ENCODE measurements at regions not wholly inside any gene's neighbourhood (a gene's known extent, or its start where the extent isn't known, plus 50 kb on each side); places are given as distances from the start of the nearest gene placed in this dataset.

DNA sequence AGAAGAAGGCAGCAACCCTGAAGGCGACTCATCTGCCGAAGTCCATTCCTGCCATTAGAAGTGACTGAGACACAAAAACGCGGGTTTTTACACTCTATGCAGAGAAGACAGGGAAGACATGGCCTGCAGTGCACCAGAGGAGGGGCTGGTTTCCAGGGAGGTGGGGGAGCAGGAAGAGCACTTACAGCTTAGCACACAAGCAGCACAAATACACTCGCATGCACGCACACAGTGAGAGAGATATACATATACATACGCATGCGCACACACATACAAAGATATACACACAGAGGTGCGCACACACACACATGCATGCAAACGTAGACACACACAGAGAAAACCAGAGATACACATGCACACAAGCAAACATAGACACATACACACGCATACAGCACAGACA is 210.9 kb upstream of the CSF3R start:
- H3K36me3 Mint-ChIP-seq: no peaks in the 10 kb centered on the region
- H3K27ac Mint-ChIP-seq: no peak overlapping the region
- DNase-seq (ENCODE audit: low spot score in 2 of 2, unreplicated experiment in 2 of 2): no peak
- H3K9me3 Mint-ChIP-seq: no peaks in the 10 kb centered on the region
- TF ChIP-seq, protein P1, sequence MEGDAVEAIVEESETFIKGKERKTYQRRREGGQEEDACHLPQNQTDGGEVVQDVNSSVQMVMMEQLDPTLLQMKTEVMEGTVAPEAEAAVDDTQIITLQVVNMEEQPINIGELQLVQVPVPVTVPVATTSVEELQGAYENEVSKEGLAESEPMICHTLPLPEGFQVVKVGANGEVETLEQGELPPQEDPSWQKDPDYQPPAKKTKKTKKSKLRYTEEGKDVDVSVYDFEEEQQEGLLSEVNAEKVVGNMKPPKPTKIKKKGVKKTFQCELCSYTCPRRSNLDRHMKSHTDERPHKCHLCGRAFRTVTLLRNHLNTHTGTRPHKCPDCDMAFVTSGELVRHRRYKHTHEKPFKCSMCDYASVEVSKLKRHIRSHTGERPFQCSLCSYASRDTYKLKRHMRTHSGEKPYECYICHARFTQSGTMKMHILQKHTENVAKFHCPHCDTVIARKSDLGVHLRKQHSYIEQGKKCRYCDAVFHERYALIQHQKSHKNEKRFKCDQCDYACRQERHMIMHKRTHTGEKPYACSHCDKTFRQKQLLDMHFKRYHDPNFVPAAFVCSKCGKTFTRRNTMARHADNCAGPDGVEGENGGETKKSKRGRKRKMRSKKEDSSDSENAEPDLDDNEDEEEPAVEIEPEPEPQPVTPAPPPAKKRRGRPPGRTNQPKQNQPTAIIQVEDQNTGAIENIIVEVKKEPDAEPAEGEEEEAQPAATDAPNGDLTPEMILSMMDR (IDR thresholded peaks at IDR 0.05; ENCODE audit: unreplicated experiment): no peak
- H3K4me3 Mint-ChIP-seq: no peak overlapping the region
- no peaks in the 10 kb centered on the region for H3K4me1 Mint-ChIP-seq
- H3K27me3 Mint-ChIP-seq (ENCODE audit: low read depth): peaks cover 40% of the 10 kb centered on the region

DNA sequence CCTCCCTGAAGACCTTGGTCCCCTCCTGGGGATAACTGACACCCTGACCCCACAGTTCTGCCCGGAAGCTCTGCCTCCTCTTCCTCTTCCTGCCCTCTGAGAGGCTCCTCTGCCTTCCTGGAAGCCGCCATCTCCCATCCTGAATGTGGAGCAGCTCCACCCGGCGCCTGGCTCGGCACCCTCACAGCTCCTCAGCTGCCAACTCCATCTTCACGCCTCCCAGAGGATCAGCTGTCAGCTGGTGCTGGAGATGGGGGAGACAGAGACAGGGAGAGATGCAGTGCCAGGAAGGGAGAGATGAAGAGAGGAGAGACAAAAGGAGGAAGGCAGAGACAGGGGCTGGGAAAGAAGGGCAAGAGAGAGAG is 210.4 kb upstream of the CSF3R start:
- H3K27me3 Mint-ChIP-seq (ENCODE audit: low read depth): peaks cover 35% of the 10 kb centered on the region
- H3K4me1 Mint-ChIP-seq: no peaks in the 10 kb centered on the region
- no peaks in the 10 kb centered on the region for H3K36me3 Mint-ChIP-seq
- H3K9me3 Mint-ChIP-seq: no peaks in the 10 kb centered on the region
- no peak overlapping the region for H3K27ac Mint-ChIP-seq
- TF ChIP-seq, protein P1 (IDR thresholded peaks at IDR 0.05; ENCODE audit: unreplicated experiment): no peak
- no peak overlapping the region for H3K4me3 Mint-ChIP-seq
- no peak for DNase-seq (ENCODE audit: low spot score in 2 of 2, unreplicated experiment in 2 of 2)

DNA sequence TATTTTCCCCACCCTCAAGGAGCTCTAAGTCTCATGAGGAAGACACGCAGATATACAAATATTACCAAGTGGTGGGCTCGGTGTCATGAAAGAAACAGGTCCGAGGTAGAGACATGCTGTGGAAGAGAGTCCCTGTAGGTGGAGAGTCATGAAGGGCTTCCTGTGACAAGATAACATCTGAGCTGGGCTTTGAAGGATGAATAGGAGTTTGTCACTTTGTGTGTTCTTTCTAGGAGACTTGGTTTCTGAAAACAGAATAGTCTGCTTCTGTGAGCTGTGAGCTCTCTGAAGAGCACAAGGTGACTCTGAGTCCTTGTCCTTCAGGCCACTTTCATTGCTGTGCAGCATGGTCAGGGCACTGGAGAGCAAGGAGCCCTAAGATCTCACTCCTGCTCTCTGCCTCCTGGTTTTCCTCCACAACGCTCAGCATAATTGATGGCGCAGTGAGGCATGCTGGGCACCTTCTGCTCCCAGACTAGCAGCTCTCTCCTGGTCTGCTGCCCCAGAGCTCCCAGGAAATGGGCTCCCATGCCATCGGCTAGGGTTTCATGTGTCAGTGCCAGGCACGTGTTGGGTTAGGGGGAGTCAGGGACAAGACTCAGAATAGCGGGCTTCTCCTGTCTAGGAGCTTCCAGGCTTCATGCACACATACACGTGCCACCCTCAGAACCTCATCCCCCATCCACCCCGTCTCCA is 209.9 kb upstream of the CSF3R start:
- Mint-ChIP-seq H3K27ac (no peak overlapping the region), H3K36me3 (no peaks in the 10 kb centered on the region), H3K27me3 (ENCODE audit: low read depth) (peaks cover 35% of the 10 kb centered on the region), H3K9me3 (no peaks in the 10 kb centered on the region), H3K4me1 (no peaks in the 10 kb centered on the region), H3K4me3 (no peak overlapping the region)
- DNase-seq (ENCODE audit: low spot score in 2 of 2, unreplicated experiment in 2 of 2): no peak
- TF ChIP-seq, protein P1 (IDR thresholded peaks at IDR 0.05; ENCODE audit: unreplicated experiment): no peak

DNA sequence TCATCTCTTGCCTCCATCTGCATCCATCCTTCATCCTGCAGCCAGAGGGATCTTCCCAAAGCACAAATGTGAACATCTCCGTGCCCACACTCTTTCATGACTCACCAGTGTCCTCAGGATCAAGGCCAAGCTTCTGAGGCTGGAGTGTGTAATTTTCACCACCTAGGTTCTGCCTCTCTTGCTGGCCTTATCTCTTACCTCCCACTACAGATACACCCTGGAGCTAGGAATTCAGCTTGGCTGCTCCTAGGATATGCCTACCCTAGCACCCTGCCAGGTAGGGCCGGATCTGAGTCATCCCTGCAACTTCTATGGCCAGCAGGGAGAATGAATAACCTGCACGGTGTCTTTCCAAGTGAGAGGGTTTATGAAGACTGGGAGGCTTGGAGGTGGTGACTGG is 208.7 kb upstream of the CSF3R start:
- Mint-ChIP-seq H3K27ac (no peak overlapping the region), H3K27me3 (ENCODE audit: low read depth) (peaks cover 39% of the 10 kb centered on the region), H3K36me3 (no peaks in the 10 kb centered on the region), H3K4me1 (no peaks in the 10 kb centered on the region), H3K4me3 (no peak overlapping the region), H3K9me3 (no peaks in the 10 kb centered on the region)
- DNase-seq (ENCODE audit: low spot score in 2 of 2, unreplicated experiment in 2 of 2): no peak
- TF ChIP-seq, protein P1 (IDR thresholded peaks at IDR 0.05; ENCODE audit: unreplicated experiment): no peak

DNA sequence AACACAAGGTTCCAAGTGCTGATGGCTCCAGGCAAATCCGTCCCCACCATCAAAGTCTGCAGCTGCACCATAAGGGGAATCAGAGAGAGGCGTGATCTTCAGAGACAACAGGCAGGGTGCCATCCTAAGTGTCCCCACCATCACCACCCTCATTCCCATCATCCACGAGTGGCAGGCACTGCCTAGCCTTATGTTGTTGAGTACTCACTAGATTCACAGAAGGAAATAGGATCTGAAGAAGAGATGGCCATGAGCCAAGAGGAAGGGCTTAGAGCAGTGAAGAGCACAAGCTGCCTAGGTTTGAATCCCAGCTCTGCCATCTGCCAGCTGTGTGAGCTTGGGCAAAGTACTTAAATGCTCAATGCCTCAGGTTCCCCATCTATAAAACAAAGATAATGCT is 207.3 kb upstream of the CSF3R start:
- Mint-ChIP-seq H3K4me3 (no peak overlapping the region), H3K36me3 (no peaks in the 10 kb centered on the region), H3K9me3 (no peaks in the 10 kb centered on the region), H3K27me3 (ENCODE audit: low read depth) (peaks cover 29% of the 10 kb centered on the region), H3K4me1 (no peaks in the 10 kb centered on the region), H3K27ac (no peak overlapping the region)
- TF ChIP-seq, protein P1 (IDR thresholded peaks at IDR 0.05; ENCODE audit: unreplicated experiment): no peak
- no peak for DNase-seq (ENCODE audit: low spot score in 2 of 2, unreplicated experiment in 2 of 2)

DNA sequence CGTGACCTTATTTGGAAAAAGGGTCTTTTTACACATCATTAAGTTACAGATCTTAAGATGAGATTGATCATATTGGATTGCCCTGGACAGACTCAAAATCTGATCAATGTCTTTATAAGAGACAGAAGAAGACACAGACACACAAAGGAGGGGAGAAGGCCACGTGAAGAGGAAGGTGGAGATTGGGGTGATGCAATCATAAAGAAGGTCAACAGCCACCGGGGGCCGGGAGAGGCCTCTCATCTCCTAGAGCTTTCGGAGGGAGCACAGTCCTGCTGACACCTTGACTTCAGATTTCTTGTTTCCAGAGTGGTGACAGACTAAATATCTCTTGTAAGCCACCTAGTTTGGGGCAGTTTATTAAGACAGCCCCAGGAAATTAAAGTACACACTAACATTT is 204.6 kb upstream of the CSF3R start:
- Mint-ChIP-seq H3K27ac (no peak overlapping the region), H3K4me1 (no peaks in the 10 kb centered on the region), H3K4me3 (no peak overlapping the region), H3K9me3 (no peaks in the 10 kb centered on the region), H3K27me3 (ENCODE audit: low read depth) (peaks cover 27% of the 10 kb centered on the region), H3K36me3 (no peaks in the 10 kb centered on the region)
- DNase-seq (ENCODE audit: low spot score in 2 of 2, unreplicated experiment in 2 of 2): no peak
- TF ChIP-seq, protein P1 (IDR thresholded peaks at IDR 0.05; ENCODE audit: unreplicated experiment): no peak
